Kidney tubule cell (primary cell): ENCODE measurements at regions not wholly inside any gene's neighbourhood (a gene's known extent, or its start where the extent isn't known, plus 50 kb on each side); places are given as distances from the start of the nearest gene placed in this dataset.
"Not testable (repeated sequence)": the region's sequence is repeated elsewhere in the genome, so short reads cannot be mapped to it uniquely, and the experiment has no call there.

Source experiments
- DNase-seq: peaks from one replicate; pipeline ENCODE4 v3.0.0-alpha.2; 2018; ENCODE audit warnings: low spot score

- DNase-seq = peak; percentile 15
Observed at GRCh38 chr1:105608713-105609112, 1447.8 kb upstream of the PRMT6 start.

- DNase-seq = no peak
Observed at GRCh38 chr1:105626276-105626987, 1430.0 kb upstream of the PRMT6 start.

GRCh38 chr1:105631153-105631744 is 1425.2 kb upstream of the PRMT6 start:
- DNase-seq = not testable (repeated sequence)

GRCh38 chr1:105632342-105633196 is 1423.9 kb upstream of the PRMT6 start:
- peak; percentile 38 for DNase-seq

- no peak for DNase-seq
Observed at GRCh38 chr1:105636052-105636451, 1420.4 kb upstream of the PRMT6 start.

- no peak for DNase-seq
Observed at GRCh38 chr1:105641407-105641806, 1415.1 kb upstream of the PRMT6 start.

- peak; percentile 64 for DNase-seq
Observed at GRCh38 chr1:105652109-105652508, 1404.4 kb upstream of the PRMT6 start.

- DNase-seq = no peak
Observed at GRCh38 chr1:105655032-105655431, 1401.4 kb upstream of the PRMT6 start.

- peak; percentile 96 for DNase-seq
Observed at GRCh38 chr1:105664495-105664894, 1392.0 kb upstream of the PRMT6 start.

- DNase-seq = peak; percentile 52
Observed at GRCh38 chr1:105678334-105678733, 1378.1 kb upstream of the PRMT6 start.

- peak; percentile 13 for DNase-seq
Observed at GRCh38 chr1:105684714-105685113, 1371.8 kb upstream of the PRMT6 start.

GRCh38 chr1:105686026-105686425 is 1370.4 kb upstream of the PRMT6 start:
- DNase-seq = no peak

- no peak for DNase-seq
Observed at GRCh38 chr1:105686874-105687690, 1369.4 kb upstream of the PRMT6 start.

- no peak for DNase-seq
Observed at GRCh38 chr1:105700723-105701122, 1355.8 kb upstream of the PRMT6 start.

GRCh38 chr1:105724286-105724685 is 1332.2 kb upstream of the PRMT6 start:
- DNase-seq = no peak

GRCh38 chr1:105730701-105731100 is 1325.8 kb upstream of the PRMT6 start:
- DNase-seq = no peak

GRCh38 chr1:105736349-105736748 is 1320.1 kb upstream of the PRMT6 start:
- no peak for DNase-seq

GRCh38 chr1:105779727-105780126 is 1276.7 kb upstream of the PRMT6 start:
- DNase-seq = no peak

GRCh38 chr1:105785021-105785420 is 1271.5 kb upstream of the PRMT6 start:
- DNase-seq = no peak

GRCh38 chr1:105793536-105794146 is 1262.8 kb upstream of the PRMT6 start:
- peak; percentile 50 for DNase-seq

GRCh38 chr1:105795741-105796140 is 1260.7 kb upstream of the PRMT6 start:
- DNase-seq = no peak
